Kidney tubule cell (primary cell): ENCODE measurements at regions not wholly inside any gene's neighbourhood (a gene's known extent, or its start where the extent isn't known, plus 50 kb on each side); places are given as distances from the start of the nearest gene placed in this dataset.
"Not testable (repeated sequence)": the region's sequence is repeated elsewhere in the genome, so short reads cannot be mapped to it uniquely, and the experiment has no call there.

Experiments
- DNase-seq: peaks from one replicate; pipeline ENCODE4 v3.0.0-alpha.2; 2018; ENCODE audit warnings: low spot score

- DNase-seq, result peak; percentile 67
These were observed 1048.6 kb upstream of the SEMA6A start for GRCh38 chr5:117623042-117623805.

- DNase-seq, result no peak
These were observed 1047.3 kb upstream of the SEMA6A start for GRCh38 chr5:117621921-117622320.

- DNase-seq, result no peak
These were observed 1040.6 kb upstream of the SEMA6A start for GRCh38 chr5:117615226-117615625.

- no peak for DNase-seq
These were observed 1039.8 kb upstream of the SEMA6A start for GRCh38 chr5:117614408-117614807.

- no peak for DNase-seq
These were observed 1030.2 kb upstream of the SEMA6A start for GRCh38 chr5:117604845-117605244.

- not testable (repeated sequence) for DNase-seq
These were observed 1025.2 kb upstream of the SEMA6A start for GRCh38 chr5:117599811-117600210.

GRCh38 chr5:117594166-117594565 is 1019.5 kb upstream of the SEMA6A start:
- no peak for DNase-seq

GRCh38 chr5:117590944-117591343 is 1016.3 kb upstream of the SEMA6A start:
- peak; percentile 52 for DNase-seq

- DNase-seq, result no peak
These were observed 1014.0 kb upstream of the SEMA6A start for GRCh38 chr5:117588611-117589010.

GRCh38 chr5:117587111-117587510 is 1012.5 kb upstream of the SEMA6A start:
- no peak for DNase-seq

- no peak for DNase-seq
These were observed 994.0 kb upstream of the SEMA6A start for GRCh38 chr5:117568622-117569021.

GRCh38 chr5:117568126-117568525 is 993.5 kb upstream of the SEMA6A start:
- DNase-seq, result no peak

- DNase-seq, result no peak
These were observed 988.0 kb upstream of the SEMA6A start for GRCh38 chr5:117562647-117563046.

- no peak for DNase-seq
These were observed 986.9 kb upstream of the SEMA6A start for GRCh38 chr5:117561531-117561930.

GRCh38 chr5:117559005-117559844 is 984.6 kb upstream of the SEMA6A start:
- DNase-seq, result no peak

GRCh38 chr5:117551236-117551635 is 976.6 kb upstream of the SEMA6A start:
- DNase-seq, result peak; percentile 50

- DNase-seq, result no peak
These were observed 972.6 kb upstream of the SEMA6A start for GRCh38 chr5:117547192-117547591.

- DNase-seq, result no peak
These were observed 965.1 kb upstream of the SEMA6A start for GRCh38 chr5:117539692-117540091.

GRCh38 chr5:117533792-117534191 is 959.2 kb upstream of the SEMA6A start:
- no peak for DNase-seq

- not testable (repeated sequence) for DNase-seq
These were observed 958.5 kb upstream of the SEMA6A start for GRCh38 chr5:117533051-117533670.

GRCh38 chr5:117519957-117520500 is 945.4 kb upstream of the SEMA6A start:
- no peak for DNase-seq

- no peak for DNase-seq
These were observed 929.7 kb upstream of the SEMA6A start for GRCh38 chr5:117504305-117504704.

GRCh38 chr5:117497601-117498000 is 923.0 kb upstream of the SEMA6A start:
- no peak for DNase-seq
